DND-41 (cell line): ENCODE measurements at regions not wholly inside any gene's neighbourhood (a gene's known extent, or its start where the extent isn't known, plus 50 kb on each side); places are given as distances from the start of the nearest gene placed in this dataset.

Experiments
- EZH2 ChIP-seq: IDR thresholded peaks from 3 replicates; pipeline ENCODE4 v1.6.1; 2012; ENCODE audit warnings: borderline replicate concordance, low read depth, mild to moderate bottlenecking, moderate library complexity, low read length, inconsistent platforms; ENCODE audit not compliant: severe bottlenecking
- TF ChIP-seq, protein P1 (sequence below): IDR thresholded peaks from 2 replicates; pipeline ENCODE4 v1.5.1; 2012; ENCODE audit warnings: borderline replicate concordance, low read length, moderate library complexity, mild to moderate bottlenecking; ENCODE audit not compliant: poor library complexity, severe bottlenecking; ENCODE audit errors: extremely low read depth

DNA sequence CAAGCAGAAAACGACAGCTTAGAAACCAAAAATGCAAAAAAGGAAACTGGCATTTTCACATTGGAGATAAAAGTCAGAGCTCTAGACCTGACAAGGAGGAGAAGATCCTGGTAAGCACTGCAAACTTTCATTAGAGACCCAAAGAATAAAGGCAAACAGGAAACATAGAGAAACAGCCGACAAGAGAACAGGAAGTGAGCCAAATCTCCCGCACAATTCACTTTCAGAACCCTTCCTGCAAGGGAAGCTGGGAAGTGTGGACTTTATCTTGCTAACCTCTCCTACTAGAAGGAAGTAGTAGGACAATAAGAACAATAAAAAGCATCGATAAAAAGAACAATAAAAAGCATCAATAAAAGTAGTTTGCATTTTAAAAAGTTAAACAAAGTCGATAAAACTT is 417.8 kb upstream of the SPHKAP start:
- TF ChIP-seq, protein P1, sequence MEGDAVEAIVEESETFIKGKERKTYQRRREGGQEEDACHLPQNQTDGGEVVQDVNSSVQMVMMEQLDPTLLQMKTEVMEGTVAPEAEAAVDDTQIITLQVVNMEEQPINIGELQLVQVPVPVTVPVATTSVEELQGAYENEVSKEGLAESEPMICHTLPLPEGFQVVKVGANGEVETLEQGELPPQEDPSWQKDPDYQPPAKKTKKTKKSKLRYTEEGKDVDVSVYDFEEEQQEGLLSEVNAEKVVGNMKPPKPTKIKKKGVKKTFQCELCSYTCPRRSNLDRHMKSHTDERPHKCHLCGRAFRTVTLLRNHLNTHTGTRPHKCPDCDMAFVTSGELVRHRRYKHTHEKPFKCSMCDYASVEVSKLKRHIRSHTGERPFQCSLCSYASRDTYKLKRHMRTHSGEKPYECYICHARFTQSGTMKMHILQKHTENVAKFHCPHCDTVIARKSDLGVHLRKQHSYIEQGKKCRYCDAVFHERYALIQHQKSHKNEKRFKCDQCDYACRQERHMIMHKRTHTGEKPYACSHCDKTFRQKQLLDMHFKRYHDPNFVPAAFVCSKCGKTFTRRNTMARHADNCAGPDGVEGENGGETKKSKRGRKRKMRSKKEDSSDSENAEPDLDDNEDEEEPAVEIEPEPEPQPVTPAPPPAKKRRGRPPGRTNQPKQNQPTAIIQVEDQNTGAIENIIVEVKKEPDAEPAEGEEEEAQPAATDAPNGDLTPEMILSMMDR, result no peak
- TF ChIP-seq EZH2, result no peak
